ENCODE measurements at regions not wholly inside any gene's neighbourhood (a gene's known extent, or its start where the extent isn't known, plus 50 kb on each side); places are given as distances from the start of the nearest gene placed in this dataset.

DNA sequence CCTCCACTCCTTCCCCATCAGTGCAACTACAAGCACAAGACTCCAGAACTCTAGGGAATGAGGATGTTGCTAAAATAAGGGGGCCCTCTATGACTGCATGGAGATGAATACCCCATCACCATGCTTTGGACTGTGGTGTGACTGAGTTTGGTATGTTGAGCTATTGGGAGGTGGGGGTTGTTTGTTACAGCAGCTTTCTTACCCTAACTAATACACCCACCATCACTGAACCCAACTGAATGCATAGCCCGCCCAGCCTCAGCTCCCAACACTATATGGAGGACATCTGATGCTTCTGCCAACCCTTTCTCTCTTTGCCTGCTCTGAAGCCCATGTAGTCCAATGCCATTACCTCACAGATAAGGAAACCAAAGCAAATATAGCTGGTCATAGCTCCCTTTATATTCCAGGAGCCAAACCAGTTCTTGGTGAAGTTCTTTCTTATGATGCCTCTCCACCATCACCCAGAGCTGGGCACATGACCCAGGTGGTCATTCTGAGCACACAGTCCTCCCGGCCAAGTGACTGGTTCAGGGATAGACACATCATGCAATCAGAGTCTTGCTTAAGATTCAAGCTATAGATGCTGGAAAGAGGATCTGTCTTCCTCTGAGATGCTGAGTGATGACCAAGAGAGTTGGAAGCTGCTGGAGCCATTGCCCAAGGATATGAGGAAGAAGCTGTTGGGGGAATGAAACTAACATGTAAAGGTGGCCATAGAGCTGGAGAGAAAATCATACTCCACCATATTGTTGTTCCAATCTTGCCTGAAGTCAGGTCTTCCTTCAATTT, 155.6 kb upstream of the HAAO start:
- no peak for DNase-seq

DNA sequence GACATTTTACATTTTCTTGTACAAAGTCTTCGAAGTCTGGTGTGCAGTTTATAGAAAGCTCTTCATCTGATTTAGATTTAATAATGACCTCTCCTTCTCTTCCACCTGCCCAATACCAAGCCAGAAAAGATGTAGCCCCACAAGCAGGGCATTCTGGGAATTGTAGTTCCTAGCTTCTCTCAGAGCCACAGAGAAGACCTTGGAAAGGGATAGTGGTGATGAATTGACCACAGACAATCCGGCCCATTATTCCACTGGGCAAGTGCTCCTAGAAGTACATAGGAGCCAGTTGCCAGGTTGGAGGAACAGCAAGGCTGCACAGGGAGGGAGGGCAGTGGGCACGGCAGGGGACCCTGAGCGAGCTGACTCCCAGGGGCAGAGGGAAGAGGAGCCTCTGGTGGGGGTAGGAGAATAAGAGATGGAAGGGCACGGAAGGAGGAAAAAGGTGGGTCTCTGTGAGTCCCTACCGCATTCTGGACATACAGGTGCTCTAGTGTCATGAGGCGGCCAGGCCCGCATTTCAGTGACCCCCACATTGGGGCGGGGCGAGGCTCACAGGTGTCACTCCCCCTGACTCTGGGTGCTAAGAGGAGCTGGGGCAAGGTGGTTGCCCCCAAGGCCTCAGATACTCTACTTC, 152.5 kb upstream of the HAAO start:
- no peak for DNase-seq

DNA sequence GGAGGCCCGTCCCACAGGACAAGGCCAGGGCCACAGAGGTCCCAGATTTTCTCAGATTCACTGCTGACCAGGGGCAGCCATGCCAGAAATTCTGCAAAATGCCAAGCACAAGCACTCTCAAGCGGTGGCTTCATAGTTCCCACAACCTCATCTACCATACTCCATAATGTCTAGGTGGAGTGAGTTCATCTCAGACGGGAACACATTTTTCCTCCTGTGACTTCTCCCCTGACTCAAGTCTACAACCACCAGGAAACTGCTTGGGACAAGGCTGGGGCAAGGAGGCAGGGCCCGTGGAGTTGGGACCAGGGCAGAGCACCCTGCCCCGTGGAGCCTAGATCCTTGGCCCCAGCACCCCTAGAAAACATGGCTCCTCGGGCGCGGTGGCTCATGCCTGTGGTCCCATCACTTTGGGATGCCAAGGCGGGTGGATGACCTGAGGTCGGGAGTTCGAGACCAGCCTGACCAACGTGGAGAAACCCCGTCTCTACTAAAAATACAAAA, 150.7 kb upstream of the HAAO start:
- no peak for DNase-seq

DNA sequence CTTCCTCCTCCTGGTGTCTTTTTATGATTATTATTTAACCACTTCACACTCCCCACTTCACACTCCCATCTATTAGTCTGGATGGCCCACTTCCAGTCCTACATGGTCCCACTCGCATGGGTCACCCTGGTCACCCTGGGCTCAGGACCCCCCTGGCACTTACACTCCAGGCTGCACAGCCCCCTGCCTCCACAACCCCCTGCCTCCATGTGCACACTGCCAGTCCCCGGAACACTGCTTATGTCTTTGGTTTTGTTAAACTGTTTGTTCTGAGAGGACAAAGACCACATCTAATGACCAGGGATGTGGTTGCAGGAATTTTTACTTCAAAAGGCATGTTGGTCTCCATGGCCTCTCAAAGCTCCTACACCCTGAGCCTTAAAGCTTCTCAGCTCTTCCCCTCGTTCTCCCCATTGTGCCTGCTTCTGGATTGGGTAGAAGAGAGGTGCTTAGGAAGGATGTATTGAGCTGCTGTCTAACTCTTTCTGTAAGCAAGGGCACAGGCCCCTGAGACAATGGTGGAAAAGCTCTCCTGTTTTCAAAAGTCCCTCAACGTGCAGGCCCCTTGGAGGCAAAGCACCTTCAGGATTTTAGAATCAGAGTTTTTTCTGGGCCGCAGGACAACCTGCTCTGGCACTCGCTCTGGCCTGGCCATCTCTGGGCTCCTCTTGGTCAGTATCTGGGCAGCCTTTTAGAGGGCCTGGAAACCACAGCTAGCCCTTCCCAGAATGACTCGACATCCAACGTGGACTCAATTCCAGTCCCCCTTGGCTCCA, 150.0 kb upstream of the HAAO start:
- DNase-seq: no peak

DNA sequence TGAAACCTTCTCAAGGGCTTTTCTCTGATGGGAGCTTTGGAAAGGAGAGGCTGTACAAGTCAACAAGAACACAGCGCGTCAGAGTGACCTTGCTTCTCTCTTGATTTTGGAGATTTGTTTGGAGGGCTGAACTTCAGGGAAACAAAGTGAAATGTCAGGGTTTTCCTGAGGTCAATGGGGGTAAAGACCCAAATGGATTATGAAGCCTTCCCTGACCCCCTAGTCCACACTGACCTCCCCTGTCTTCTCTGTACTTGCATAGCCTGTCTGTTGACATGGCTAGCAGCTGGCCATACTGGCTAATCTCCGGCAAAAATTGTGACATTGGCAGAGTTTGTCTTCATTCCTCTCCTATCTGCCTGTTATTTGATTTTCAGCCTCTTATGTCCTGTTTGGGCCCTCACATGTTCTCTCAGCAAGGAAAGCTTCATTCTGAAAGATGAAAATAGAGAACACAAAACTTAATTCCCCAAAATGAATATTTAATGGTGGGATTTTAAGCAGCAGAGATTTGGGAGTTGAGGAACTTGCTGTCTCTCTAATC, 149.3 kb upstream of the HAAO start:
- DNase-seq: no peak

DNA sequence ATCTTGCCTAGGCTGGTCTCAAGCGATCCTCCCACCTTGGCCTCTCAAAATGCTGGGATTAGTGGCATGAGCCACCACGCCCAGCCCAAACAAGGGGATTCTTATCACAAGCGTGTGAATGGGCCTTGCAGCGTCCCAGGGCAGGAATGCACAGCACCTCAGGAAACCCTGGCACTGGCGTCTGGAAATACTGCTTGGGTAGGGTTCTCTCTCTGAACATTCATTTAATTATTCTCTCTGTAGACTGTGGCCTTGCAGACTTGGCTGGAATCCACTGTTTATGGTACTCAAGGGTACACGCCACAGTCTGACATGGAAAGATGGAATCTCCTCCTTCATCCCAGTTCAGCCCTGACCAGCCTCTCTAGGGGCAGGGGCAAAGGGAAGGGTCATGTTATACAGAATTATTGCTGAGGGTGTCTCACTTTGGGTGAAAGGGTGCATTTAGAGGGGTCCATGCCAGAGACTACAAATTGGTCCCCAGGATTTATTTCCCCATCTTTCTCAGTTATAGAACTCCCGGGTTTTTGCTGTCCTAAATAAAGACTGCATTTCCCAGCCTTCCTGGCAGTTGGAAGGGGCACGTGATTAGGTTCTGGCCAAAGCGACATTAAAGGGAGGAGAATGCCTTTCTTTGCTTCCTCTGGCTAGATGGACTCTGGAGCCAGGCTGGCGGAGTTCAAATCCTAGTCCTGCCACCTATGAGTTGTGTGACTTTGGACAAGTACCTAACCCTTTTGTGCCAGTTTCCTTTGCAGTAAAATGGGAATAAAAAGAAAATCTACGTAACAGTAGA, 147.2 kb upstream of the HAAO start:
- DNase-seq: no peak

DNA sequence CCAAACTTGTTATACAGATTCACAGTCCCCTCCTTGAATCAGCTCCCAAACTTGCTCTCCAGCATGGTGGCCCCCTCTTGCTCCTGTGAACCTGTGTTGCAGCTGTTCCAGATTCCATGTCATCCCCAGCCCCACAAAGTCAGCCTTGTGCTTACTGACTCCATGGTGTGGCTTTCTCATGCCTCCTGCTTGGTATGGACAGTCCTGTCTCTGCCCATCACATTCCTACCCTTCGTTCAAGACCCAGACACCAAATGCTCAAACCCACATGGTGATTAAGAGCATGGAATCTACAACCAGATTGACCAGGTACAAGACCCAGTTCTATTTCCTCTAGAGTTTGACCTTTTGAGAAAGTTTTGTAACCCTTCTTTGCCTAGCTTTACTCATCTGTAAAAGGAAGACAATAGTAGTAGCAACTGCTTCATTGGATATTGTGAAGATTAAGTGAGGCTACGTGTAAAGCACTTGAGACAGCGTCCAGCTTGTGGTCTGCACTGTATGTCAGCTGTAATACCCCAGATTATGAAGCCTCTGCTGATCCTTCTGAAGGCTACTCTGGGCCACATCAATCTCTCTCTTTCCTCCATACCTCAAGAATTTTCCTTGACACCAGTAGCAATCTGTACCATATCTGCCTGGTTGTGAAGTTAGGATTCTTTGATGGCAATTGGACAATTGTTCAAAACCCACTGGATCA, 146.4 kb upstream of the HAAO start:
- no peak for DNase-seq

DNA sequence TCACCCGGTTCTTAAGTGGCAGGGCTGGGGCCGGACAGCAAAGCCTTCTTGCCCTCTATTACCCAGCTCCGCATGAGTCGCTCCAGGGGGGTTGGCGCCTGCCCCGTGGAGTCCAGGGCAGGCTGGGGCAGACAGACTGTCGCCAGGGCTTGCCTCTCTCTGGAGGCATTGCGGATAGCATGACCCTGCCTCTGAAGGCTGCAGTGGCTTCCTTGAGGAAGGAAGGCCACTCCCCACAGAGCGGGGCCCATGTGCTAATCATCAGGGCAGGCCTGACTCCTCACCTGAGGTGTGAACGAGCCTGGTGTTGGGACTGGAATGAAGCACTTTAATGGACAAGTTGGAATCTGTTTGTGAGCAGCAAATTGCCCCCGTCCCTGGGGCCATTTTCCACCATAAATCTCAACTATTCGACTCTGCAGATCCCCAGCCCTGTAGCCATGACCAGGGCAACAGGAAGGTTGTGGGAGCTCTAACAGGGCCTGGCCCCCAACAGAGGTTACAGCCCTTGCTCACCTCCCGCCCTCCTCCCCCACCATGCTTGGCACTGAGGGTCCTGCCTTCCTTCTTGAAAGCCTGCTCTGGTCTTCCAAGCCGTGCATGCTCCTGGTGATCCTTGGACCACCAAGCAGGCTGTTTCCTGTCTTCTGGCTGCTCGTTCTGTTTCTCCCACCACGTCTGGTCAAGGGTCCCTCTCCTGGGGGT, 144.9 kb upstream of the HAAO start:
- DNase-seq: no peak

DNA sequence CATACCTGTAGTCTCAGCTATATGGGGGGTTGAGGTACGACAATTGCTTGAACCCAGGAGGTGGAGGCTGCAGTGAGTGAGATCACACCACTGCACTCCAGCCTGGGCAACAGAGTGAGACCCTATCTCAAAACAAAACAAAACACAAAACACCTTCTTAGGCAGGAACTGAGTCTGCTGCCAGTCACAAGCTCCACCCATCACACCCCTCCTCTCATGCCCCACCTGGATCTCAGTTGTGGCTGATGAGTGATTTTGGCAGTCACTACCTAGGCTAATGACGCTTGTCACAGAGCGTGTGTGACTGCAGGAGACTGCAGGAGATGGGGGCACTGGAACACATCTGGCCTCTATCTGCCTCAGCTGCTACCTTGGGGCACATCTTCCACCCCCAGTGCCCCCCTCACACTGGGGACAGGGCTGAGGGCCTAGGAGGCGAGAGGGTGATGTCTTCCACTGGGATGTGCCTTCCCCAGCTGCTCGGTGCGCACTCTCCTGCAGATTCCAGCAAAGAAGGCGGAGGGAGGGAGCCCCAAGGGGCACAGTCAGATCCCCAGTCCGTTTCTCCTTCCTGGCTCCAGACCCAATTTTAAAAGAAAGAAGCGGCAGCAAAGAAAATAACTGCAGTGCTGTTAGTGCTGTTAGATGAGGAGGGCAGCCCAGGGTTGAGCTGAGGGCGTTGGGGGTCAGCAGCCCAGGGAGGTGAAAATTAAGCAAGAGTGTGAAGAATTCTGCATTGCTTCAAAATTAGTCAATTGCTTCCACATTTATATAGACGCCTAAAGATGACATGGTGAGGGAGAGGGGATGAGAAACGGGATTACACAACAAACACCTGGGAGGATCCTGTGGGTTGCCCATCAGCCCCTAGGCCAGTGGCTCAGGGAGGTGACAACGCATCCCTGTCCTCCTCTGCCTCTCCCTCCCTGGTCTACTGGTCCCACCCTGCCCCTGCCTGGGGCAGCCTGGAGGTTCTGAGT, 143.6 kb upstream of the HAAO start:
- no peak for DNase-seq

DNA sequence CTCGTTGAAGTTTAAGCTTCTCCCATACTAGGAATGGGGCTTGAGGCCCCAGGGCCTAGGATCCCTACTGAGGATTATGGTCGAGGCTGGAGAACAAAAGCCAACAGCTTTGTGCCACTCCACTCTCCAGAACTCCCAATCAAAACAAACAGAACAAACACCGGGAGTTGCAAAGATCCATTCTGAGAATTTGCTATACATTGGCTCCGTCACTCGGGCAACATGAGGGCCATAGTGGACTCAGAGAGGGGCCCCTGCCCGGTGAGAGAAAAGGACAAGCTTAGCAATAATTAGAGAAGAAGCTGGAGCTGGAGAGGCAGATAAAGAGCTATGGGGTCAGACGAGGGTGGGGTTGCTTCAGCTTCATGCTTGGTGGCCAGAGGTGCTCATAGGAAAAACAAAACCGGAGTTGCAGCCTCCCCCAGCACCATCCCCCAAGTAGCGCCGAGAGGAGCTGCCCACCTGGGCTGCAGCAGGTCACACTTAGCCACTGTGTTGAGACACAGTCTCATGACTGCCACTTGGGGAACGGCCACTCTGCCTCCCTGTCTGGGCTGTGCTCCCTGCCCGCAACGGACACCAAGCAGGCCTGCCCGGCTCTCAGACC, 142.3 kb upstream of the HAAO start:
- DNase-seq: no peak

DNA sequence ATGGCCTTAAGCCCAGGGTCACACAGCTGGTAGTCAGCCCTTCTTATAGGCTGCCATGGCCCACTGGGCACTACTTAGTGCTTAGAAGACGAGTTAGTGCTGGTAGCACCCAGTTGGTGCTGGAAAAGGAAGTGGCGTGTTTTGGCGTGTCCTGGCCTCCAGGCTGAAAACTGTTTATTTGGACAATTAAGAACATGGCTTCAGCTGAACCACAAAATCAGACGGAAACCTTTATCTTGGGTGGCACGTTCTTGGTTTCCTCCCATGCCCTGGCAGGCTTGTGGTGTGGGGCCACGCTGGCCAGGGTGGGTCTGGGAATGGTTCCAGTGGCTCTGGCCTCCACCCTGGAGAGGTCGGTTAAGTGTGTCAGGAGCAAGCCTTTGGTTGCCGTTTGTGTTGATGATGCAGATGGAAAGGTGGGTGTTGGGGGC, 141.5 kb upstream of the HAAO start:
- DNase-seq: no peak

DNA sequence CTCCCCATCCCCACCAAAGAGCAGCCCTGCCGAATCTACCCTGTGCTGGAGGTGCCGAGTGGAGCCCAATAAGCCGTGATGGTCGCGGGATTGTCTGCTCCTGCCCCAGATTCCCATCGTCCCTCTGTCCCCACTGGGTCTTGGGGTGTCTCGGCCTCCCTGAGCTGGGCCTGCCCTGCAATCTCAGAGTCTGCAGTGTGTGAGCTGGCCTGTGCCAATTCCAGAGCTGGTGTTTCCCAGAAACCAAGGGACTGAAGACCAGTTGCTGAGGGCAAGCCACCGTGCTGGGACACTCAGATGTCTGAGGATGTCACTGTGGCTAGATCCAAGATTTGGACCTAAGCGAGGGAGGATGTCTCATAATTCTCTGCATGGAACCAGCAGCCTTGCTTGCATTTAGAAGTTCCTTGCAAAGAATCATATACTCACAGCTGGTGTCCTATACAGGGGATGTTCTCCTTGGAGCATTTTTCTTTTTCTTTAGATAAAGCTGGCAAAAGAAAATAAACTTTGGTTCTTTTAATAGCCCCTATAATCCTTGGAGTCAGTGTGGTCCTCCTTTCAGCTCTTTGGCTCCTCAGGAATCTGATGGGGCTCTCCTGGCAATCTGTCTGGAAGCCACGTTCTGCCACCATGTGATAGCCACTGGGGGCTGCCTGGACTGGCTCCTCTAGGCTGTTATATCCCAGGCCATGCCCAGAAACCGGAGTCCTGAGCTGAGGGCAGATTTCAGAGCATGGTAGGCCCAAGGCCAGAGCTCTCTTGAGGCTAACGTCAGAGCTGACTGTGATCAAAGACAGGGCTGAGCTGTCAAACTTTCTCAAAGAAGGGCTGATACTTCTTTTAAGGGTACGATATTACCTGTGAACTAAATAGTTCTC, 140.1 kb upstream of the HAAO start:
- no peak for DNase-seq

DNA sequence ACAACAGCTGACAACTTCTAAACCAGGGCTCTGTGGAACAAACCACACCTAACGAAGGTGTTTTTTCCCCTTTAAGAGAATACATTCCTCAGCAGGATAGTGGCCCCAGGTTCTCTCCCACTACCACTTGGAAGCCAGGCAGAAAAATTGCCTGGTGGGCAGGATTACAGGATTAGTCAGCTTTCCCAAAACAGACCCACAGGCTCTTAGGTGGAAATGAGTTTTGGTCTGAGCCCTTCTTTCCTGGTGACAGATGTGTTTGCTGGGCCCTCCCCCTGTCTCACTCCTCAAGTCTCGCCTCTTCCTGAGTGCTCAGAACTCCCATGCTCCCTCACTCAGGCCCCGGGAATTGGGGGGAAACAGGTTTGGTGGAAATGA, 139.4 kb upstream of the HAAO start:
- DNase-seq: no peak

DNA sequence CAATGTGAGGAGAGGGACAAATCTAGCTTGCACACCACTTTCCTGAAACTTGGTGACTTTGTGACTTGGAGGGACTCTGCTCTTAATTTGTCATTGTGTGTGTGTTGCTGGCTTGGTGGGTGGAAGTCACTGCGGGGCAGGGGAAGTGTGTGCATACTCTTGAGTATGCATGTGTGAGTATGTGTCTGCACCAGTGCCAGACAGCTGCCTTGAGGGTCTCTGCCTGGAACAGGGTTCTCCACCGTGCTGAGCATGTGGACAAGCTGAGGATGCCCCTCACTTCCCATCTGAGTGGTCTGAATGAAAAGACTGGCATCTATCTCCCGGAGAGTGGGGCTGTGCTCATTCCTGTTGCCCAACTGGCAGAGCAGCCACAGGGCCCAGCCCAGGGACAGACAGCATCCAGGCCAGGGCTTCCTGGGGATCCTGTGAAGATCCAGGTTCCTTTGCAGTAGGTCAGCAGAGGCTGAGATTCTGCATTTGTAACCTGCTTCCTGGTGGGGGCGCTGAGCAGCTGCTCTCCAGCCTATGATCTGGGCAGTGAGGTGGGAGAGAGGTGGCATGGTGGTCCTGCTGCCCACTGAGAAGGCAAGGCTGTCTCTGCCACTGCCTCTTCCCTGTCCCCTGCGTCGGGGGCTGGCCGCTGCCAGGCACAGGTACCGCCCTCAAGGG, 138.9 kb upstream of the HAAO start:
- DNase-seq: no peak

DNA sequence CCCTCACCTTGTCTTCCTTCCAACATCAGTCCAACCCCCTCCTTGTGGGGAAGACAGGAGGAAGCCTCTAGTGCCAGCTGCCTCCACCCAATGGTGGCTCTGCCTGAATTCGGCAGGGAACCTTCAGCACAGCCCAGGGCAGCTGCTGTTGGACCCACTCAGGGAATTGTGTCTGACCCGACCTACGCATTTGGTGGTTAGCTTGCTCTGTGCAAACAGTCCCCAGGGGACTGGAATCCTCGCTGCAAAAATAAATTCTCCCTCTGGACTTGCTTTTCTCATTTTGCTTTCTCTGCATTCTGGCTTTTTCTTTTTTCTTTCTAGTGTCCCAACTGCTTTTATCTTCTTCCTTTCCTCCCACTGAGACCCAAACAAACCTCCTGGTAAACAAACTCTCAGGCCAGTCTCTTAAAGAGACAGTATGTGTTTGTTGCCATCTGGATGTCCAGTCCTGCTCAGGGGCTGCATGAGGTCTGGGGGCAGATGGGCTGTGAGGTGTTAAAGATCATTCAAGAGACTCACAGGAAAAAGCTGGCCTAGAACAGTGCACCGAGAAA, 137.7 kb upstream of the HAAO start:
- no peak for DNase-seq

DNA sequence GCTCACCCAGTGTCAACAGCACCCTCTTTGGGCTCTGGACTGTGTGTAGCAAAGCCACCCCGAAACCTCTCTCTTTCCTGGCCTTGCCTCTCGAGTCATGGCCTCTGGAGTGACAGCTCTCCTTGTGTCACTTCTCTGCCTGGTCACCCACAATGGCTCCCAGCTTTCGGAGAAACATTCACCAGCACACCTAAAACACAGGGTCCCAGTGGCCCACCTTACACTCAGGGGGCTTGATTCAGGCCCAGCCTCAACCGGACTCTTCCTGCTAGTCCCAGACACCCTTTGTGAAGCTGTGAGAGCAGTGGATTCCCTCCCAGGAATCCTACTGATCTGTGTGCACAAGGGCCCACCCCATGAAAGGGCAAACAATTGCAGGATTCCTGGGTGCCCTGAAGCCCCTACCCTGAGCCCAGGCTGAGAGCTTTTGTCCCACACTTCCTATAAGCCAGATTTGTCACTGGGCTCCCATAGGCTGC, 137.2 kb upstream of the HAAO start:
- DNase-seq: no peak
